HG02970 (cell line): ENCODE measurements at regions not wholly inside any gene's neighbourhood (a gene's known extent, or its start where the extent isn't known, plus 50 kb on each side); places are given as distances from the start of the nearest gene placed in this dataset.
A peak's percentile ranks its signal among the peaks of the same experiment; 100 is the strongest.

Experiments
- ATAC-seq: cut with Tn5 transposase; IDR thresholded peaks from one replicate; pipeline ENCODE4 v1.9.1; 2021; ENCODE audit warnings: mild to moderate bottlenecking, moderate library complexity, moderate number of reproducible peaks; ENCODE audit not compliant: unreplicated experiment, low FRiP score

DNA sequence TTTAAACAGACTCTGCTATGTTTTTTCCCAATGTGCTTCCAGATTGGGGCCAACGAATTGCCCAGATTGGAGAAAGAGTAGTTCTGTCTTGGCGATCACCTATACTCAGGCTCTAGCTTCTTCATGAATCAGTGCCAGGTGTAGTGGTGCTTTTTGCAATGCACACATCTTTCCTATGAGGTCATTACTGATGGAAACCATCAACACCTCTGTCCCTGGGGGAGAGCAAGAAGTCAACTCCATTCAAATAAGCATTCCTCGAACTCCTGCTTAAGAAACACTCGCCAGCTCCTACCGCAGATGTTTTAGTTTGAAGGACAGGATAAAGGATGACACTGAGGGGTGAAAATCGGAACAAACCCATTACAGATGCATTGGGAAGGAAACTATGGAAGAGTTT, 156.5 kb upstream of the DKK2 start:
- ATAC-seq, result no peak

DNA sequence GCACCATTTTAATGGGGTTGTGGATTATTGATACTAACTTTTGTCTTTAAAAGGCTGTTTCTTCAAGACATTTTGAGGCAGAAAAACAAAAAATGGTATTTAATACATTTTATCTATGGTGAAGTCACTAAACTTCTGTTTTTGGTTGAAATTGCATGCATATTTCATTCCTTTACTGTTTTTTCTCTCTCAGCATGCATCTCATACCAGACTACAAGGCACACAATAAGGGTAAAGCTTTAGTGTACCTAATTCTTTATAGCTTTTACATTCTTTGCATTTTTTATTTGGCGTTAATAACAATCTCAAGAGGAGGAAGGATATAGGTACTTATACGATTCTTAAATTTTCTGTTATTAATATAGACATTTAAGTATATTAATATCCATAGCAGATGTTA, 151.0 kb upstream of the DKK2 start:
- ATAC-seq, result no peak

DNA sequence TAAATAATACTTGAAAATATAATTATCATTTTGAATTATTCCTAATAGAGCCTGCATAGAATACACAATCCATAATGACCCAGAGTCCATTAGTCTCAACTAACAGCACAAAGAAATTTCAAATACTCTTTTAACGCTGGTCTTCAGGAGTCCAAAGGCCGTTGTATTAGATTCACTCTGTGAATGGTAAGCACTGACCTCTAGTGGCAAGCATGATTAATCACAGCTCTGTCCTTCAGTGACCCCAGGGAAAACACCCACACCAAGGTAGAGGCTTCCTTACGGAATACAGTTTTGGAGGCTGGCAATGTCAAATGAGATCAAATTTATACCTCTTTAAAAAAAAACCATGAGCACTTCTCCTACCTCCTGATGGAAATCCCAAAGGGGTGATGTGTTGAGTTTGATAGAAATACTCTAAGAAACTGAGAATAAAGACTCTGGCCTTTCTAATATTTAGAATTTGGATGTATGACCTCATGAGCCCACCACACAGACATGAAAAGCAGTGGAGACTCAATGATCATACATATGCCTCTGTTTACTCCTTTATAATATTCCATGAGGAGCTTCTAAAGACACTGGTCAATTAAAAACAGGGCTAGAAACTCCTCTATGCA, 147.2 kb upstream of the DKK2 start:
- ATAC-seq, result peak; percentile 99

DNA sequence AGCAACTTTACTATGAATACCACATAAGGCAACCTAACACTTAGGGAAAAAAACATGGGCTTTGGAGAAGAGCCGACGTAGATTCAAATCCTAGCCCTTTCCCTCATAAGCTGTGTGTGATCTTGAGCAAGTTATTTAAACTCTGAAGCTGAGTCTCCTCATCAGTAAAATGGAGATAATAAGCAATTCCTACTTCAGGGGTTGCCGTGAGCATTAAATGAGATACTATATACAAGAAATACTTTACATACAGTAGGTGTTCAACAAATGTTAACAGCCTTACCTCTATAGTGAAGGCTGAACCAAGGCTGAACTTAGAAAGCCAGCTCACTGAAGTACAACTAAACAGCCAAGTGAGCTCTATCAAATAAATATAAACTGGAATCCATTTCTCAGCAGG, 146.2 kb upstream of the DKK2 start:
- ATAC-seq, result no peak

DNA sequence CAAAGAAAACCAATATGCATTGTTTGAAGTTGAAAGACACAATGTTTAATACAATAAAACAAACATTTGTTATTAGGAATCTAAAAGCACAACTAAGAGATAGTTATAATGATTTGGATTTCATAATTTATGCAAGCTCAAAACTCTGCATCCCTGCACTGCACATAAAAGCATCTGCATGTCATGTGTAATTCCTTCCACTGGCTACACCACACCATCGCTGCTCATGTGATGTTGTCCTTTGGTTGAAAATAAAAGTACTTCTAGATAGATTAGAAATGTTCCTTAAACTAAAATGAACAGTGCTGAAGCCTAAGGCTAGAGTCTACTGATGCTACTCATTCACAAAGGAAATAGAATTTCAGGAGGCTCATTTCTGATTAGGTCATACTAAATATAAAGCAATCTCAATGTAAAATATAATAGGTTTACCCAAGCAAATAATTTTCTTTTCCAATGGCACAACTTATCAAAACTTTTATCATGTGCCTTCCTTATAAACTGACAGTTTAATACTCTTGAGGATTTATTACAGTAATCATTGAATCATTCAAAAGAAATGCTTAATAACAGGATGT, 130.8 kb upstream of the DKK2 start:
- no peak for ATAC-seq

DNA sequence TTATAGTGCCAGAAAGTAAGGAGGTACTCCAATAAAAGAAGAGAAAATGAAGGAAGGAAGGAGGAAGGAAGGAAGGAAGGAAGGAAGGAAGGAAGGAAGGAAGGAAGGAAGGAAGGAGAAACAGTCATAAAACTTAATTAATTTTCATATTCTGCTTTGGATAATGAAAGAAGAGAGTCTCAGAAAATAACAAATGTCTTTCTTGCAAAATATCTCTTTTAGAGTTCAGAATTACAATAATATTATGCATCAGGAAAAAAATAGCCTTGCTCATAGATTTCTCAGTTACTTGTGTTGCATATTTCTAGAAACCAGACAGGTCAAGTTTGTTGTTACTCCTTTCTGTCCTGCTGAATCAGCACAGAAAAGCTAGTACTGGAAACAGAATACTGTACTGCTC, 130.1 kb upstream of the DKK2 start:
- ATAC-seq, result no peak

DNA sequence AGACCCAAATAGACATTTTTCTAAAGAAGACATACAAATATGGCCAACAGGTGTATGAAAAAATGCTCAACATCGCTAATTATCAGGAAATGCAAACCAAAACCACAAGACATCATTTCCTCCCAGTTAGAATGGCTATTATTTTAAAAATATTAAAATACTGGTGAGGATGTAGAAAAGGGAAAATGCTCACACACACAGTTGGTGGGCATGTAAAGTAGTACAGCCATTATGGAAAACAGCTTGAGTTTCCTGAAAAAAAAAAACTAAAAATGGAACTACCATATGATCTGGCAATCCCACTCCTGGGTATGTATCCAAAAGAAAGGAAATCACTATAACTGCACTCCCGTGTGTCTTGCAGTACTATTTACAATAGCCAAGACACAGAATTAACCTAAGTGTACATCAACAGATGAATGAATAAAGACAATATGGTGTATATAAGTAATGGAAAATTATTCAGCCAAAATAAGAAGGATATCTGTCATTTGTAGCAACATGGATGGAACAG, 128.9 kb upstream of the DKK2 start:
- ATAC-seq, result no peak

DNA sequence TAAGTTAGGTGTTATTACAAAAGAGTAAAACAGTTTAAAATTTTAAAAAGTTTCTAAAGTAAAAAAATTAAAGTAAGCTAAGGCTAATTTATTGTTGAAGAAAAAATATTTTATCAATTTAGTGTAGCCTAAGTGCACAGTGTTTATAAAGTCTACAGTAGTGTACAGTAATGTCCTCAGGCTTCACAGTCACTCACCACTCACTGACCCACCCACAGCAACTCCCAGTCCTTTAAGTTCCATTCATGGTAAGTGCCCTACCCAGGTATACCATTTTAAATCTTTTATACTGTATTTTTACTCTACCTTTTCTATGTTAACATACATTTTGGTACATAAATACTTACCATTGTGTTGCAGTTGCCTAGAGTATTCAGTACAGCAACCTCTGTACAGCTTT, 120.3 kb upstream of the DKK2 start:
- ATAC-seq, result no peak

DNA sequence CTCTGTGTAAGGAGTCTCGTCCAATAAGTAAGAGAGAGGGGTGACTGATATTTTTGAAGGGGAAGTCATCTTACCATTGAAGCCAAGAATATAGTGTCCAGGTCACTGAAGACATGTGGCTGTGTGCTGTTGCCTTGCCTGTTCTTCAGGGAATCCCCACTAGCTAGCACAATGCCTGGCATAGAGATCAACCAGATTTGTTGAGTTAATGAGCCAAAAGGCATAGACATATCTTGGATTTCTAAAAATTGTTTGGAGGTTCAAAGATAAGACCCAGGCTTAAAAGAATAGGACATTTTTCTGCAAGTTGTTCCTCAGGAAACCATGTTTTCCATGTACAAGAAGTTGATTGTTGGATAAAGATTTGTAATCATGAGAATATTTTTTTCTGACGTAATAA, 119.3 kb upstream of the DKK2 start:
- ATAC-seq, result no peak

DNA sequence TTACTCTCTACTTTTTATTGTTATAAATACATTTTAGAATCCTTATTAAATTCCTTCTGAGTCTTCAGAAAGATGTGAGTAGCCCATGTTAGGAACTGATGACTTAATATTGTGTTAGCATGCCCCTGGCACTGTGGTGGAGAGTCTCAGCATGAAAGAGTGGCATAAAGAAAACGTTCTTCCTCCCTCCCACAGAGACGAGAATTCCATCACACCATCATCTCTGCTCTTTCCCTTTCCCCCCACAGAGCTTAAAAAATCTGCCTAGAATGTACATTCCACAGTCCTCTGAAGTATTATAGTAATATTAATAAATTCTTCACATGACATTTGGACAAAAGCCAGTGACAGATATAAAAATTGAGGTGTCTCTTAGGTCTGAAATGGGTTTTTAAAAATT, 117.8 kb upstream of the DKK2 start:
- no peak for ATAC-seq

DNA sequence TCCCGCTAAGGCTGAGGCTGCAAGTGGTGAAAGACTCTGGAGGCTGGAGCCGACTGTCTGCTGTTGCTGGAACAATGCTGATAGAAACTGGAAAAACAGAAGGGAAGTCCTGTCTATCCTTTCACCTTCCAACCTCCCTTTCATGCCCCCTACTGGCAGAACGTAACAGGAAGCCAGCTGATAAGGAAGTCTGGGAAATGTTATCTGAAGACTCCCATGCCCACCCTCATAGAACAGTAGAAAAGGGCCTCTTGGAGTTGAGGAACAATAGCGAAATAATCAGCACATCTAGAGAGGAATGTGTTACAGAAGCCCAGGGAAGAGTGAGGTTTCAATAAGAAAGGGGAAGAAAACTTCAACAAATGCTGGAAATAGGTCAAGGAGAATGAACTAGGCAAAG, 117.1 kb upstream of the DKK2 start:
- no peak for ATAC-seq

DNA sequence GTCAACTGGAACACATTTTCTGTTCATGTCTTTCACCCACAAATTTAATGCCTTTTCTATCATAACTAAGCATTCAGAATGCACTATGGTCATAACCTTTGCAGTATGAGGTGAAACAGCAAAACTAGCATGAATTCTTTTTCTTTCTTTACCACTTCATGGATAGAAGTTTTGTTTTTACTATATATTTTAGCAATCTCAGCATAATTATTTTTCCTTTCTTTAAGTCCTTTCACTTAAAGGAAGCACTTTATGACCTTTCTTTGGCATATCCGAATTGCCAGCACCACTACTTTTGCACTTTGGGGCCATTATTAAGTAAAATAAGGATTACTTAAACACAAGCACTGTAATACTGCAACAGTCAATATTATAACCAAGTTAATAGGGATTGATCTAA, 115.1 kb upstream of the DKK2 start:
- ATAC-seq, result no peak

DNA sequence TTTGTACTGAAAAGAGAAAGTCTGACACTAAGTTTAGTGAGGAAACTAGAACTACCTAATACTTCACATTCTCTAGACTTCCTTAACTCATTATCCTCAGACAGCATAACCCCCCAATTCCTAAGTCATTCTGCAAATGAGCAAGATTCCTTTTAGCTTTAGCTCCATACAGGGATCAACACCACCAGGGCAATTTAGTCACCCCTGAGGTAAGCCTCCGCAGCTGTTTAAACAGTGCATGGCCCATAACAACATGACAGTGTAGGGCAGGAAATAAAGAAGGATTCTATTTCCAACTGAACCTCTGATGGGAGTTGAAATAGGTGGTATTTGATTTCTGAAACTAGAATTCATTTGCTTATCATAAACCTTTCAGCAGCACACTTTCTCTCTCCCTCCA, 112.8 kb upstream of the DKK2 start:
- ATAC-seq, result no peak

DNA sequence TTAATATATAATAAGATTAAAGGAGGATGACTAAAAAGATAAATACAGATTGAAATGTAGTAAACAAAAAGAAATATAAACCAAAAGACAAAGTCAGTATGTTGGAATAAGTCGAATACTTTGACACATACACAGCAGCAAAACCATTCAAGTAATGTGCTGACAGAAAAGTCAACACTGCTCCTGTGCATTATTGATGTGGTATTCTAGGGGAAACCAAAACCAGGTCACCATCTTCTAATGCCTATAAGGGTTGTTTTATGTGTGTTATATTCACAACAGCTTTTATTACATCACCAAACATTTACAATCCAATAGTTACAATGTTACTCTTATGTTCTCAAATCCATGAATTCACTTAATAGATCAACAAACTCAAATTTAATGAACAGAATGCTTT, 111.8 kb upstream of the DKK2 start:
- ATAC-seq, result no peak

DNA sequence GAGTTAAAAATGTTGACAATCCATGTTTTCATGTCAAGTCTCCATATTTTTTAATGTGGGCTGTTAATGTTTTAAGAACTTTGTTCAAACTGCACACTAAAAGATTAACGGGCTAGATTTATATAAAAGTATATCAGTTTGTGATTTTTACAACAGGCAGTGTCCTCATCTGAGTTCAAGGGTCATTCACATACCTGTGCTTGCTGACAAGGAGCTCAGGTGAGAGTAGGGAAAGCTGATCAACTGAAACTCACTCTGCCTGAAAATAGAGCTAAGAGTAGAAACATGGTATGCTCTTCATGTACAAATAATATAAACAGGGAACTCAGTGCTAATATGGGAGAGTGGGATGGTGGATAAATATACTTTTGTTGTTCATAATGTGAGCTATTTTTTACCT, 102.3 kb upstream of the DKK2 start:
- ATAC-seq, result no peak

DNA sequence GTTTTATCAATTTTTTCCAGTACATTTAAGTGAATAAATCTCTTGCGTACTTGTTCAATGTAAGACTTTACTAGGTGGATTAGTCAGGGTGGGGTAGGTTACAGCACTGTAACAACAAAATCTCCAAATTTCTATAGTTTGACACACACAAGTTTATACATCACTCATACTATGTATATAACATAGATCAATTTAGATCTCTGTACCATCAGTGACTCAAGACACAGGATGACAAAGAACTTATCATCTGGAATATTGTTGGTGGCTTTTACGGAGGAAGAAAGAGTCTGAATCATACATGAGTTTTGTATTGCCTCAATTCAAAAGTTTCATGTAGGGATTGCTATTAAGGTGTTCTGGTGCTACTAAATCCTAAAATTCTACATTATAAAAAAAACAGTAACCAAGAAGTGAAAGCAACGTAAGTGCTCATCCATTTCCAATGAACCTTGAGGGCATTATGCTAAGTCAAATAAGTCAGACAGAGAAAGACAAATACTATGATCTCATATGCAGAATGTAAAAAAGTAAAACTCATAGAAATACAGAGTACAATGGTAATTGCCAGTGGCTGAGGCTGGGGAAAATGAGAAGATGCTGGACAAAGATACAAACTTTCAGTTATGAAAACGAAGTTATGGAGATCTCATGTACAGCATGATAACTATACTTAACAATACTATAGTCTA, 98.0 kb upstream of the DKK2 start:
- no peak for ATAC-seq

DNA sequence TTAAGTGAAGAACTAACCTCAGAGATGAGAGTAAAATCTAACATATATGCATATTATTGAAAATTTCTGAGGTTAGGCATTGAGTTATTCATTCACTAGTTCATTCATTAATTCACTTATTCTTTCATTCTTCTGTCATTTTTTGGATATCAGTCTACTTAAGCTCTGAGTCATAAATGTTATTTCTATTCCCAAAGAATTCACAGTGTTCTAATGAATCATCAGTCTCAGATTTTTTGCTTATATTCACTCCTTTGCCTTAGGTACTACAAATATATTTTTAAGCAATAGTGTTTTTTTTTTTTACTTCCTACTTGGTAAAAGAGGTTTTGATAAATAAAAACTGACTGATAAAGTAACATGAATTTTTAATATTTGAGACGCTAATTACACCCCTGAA, 95.2 kb upstream of the DKK2 start:
- no peak for ATAC-seq

DNA sequence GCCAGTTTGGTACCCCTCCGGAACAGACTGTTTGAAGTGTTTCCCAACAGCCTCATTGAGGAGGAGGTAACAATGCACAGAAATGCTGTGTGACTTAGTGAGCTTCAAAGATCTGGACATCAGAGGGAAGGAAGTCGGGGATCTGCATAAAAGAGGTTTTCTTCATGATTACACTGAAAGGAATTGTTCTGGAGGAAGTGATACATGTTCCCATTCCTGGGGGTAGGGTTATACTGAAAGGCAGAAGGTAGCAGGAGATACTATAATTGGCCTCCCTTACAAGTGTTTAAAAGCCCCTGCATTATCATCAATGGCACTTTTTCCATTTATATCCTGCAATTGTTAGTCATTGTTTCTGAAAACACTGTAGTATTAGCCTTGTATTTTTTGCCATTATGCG, 94.0 kb upstream of the DKK2 start:
- ATAC-seq, result no peak

DNA sequence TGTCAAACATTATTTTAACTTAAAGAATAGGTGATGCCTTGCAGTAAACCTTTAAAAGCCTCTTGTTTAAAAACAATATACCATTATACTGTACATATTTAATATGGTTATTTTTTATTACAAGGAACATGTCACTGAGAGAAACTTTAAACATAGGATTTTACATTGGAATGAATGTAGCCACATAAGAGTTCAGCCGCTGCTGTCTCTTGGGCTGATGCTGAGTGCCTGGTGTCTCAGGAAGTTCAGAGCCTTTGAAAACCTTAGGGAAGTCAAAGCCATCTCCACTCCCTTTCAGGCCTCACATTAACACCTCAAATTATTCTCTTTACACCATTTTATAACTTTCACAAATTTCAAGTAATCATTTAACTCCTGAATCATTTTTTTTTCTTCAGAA, 93.5 kb upstream of the DKK2 start:
- ATAC-seq, result no peak

DNA sequence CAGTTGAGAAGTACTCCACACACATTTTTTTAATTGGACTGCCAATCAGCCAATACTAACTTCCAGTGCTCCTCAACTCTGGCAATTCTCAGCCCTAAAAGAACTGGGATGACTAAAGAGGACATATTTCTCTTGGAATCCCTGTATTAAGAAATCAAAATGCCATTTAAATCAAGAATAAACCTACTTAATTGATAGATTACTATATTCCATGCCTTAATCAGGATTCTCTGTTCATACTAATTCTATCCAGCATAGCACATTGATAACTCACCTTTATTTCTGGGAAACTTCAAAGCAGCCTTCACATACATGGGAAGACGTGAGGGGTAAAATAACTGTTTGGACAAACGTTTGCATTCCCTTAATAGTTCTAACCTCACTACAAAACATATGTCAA, 93.0 kb upstream of the DKK2 start:
- no peak for ATAC-seq

DNA sequence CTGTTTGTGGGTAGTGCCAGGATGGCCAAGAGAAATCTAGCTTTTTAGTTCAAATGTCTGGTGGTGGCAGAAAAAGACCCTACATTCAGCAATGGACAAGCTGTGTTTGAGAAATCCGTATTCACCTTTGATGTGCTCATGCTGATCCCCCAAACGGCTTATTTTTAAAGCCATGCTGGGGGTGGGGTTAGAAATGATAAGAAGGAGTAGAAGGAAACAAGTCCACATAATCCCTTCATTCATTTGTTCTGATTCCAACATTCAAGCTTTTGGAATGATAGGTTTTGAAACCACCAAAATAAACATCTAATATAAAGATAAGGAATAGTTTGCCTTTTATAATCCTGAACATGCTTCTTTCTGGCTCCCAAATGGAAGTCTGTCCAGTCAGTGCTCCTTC, 92.0 kb upstream of the DKK2 start:
- ATAC-seq, result no peak

DNA sequence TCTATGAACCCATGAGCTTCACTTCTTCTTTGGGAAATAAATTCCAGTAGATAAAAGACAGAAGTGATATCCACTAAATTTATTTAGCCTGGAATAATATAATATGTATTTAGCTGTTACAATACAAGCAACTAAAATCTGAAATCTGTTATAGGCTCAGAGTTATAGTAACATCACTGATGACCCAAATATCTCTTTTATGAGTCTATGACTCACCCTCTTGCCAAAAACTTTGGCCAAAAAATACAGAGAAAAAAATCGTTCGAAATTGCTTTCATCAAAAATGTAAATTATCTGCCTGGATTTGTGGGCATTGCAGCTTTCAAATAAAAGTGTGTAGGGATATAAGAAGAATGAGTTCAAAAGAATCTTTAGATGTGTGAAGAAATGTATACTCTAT, 89.4 kb upstream of the DKK2 start:
- no peak for ATAC-seq
